GM12878 (cell line): ENCODE measurements at regions not wholly inside any gene's neighbourhood (a gene's known extent, or its start where the extent isn't known, plus 50 kb on each side); places are given as distances from the start of the nearest gene placed in this dataset.

Experiments used
- ATAC-seq: fragments of 200-7000 bp; cut with Tn5 transposase; 3 replicates; pipeline ENCODE4 v1.9.1; 2020; ENCODE audit warnings: mild to moderate bottlenecking, moderate library complexity
- BruUV-seq: library from RNA; stranded (reverse); fragments of 400-500 nt; replicated peaks from 2 replicates; lab custom pipeline; 2021; lab: Mats Ljungman, UMichigan
- CTCF ChIA-PET: fragments of 300-600 bp; sonication (Branson Sonifier 250); formaldehyde crosslinking; extraction: SDS; loops from one replicate; lab custom pipeline; 2021; ENCODE audit warnings: inconsistent platforms; lab: Yijun Ruan, JAX
- POLR2A ChIA-PET: fragments of 350-600 bp; formaldehyde crosslinking; extraction: SDS; loops from one replicate; lab custom pipeline; 2021; ENCODE audit warnings: inconsistent platforms; lab: Charles Lee
- RAD21 ChIA-PET: fragments of 300-600 bp; sonication (Branson Sonifier 250); formaldehyde crosslinking; loops from one replicate; lab custom pipeline; 2023; ENCODE audit warnings: antibody characterized with exemption; ENCODE audit not compliant: unreplicated experiment; lab: Charles Lee
- SMC1A ChIA-PET: fragments of 300-600 bp; sonication (Branson Sonifier 250); formaldehyde crosslinking; loops from one replicate; lab custom pipeline; 2023; ENCODE audit not compliant: unreplicated experiment, uncharacterized antibody; lab: Charles Lee
- DNase-seq: peaks from one replicate; pipeline ENCODE4 v3.0.0-alpha.2; 2011; ENCODE audit warnings: low read depth, low spot score
- FAIRE-seq: peaks from 3 replicates; lab custom pipeline; 2011; peaks lifted over from hg19 to GRCh38; lab: Jason Lieb, UNC
- H2AFZ ChIP-seq: 2 replicates; pipeline ENCODE4 v1.6.0; 2011; ENCODE audit warnings: low read depth, low read length, control low read depth; ENCODE audit not compliant: control insufficient read depth
- H3K27ac ChIP-seq: 2 replicates; pipeline ENCODE4 v1.5.1; 2011; ENCODE audit warnings: control low read depth; ENCODE audit not compliant: control insufficient read depth, insufficient read depth
- H3K27me3 ChIP-seq, 2 experiments: replicated peaks in 1 of 2; 2 replicates each; pipeline versions ENCODE4 v1.6.0 to v1.6.1; 2011; ENCODE audit warnings: low read length in 1 of 2; ENCODE audit not compliant: control insufficient read depth in 2 of 2, insufficient read depth in 2 of 2
- H3K36me3 ChIP-seq, 2 experiments: 2 replicates each; pipeline ENCODE4 v1.5.1; 2011; ENCODE audit warnings: low read length in 1 of 2; ENCODE audit not compliant: control insufficient read depth in 2 of 2, insufficient read depth in 2 of 2
- H3K4me1 ChIP-seq: 2 replicates; pipeline ENCODE4 v1.6.1; 2011; ENCODE audit warnings: mild to moderate bottlenecking, low read length, moderate library complexity, mixed read lengths; ENCODE audit not compliant: control insufficient read depth, insufficient read depth
- H3K4me2 ChIP-seq: 2 replicates; pipeline ENCODE4 v1.6.0; 2011; ENCODE audit warnings: control low read depth; ENCODE audit not compliant: control insufficient read depth, insufficient read depth
- H3K4me3 ChIP-seq: fragments of 200-600 bp; sonication (generic); 2 replicates; pipeline ENCODE4 v1.5.1; 2016
- H3K79me2 ChIP-seq: 2 replicates; pipeline ENCODE4 v1.6.0; 2011; ENCODE audit warnings: low read length; ENCODE audit not compliant: control insufficient read depth, insufficient read depth
- H3K9ac ChIP-seq: 2 replicates; pipeline ENCODE4 v1.8.0; 2011; ENCODE audit warnings: low read length, control low read depth, mixed read lengths; ENCODE audit not compliant: control insufficient read depth, insufficient read depth
- H3K9me3 ChIP-seq: replicated peaks from 3 replicates; pipeline ENCODE4 v1.5.1; 2011; ENCODE audit warnings: mild to moderate bottlenecking, low read length; ENCODE audit not compliant: control insufficient read depth, insufficient read depth
- H4K20me1 ChIP-seq: 2 replicates; pipeline ENCODE4 v1.6.0; 2011; ENCODE audit not compliant: control insufficient read depth, insufficient read depth
- ASH2L ChIP-seq: fragments of 300-600, 200-600 bp; sonication (generic); IDR thresholded peaks from 2 replicates; pipeline ENCODE4 v1.6.1; 2017; ENCODE audit warnings: low read depth, mild to moderate bottlenecking, borderline replicate concordance
- MYB ChIP-seq: fragments of 150-350 bp; IDR thresholded peaks from 2 replicates; pipeline ENCODE4 v1.6.1; 2014; ENCODE audit warnings: mild to moderate bottlenecking, low read depth, low read length, borderline replicate concordance
- WGBS: methylation state at CpG from one replicate; pipeline ENCODE4 v1.1.6; 2016; ENCODE audit warnings: low lambda C conversion rate; ENCODE audit not compliant: insufficient replicate concordance, insufficient coverage; ENCODE audit errors: missing lambda C conversion rate; 5-methylcytosine and 5-hydroxymethylcytosine counted together
- in situ Hi-C: fragments of 300-500 bp; cut with MboI; formaldehyde crosslinking; loops from 9 replicates; pipeline ENCODE4 v1.14.3; 2018; ENCODE audit warnings: mixed read lengths
- intact Hi-C: fragments of 100-400 bp; cut with micrococcal nuclease; formaldehyde crosslinking; loops from one replicate; pipeline ENCODE4 v1.14.2; 2022; ENCODE audit not compliant: unreplicated experiment
- TF ChIP-seq, protein P1 (sequence below): fragments of 450-650 bp; formaldehyde crosslinking; IDR thresholded peaks from 2 replicates; pipeline ENCODE4 v1.5.0; 2022; ENCODE audit warnings: mild to moderate bottlenecking, missing genetic modification characterization

DNA sequence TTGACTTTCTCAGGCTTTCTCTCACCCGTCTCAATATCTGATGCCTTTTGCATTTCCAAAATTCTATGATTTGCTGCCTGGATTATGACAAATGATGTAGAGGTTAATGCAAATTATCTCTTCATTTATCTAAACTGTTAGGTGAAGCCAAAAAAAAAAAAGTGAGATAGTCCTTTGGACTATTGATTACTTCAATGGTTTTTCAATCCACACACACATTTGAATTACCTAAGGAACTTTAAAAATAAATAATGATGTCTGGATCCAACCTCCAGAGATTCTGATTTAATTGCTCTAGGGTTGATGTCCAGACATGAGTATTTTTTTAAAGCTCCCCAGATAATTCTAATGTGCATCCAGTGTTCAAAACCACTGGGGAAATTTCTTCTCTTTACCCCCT lies 379.4 kb downstream of the SPATA31D1 start:
- TF ChIP-seq, protein P1, sequence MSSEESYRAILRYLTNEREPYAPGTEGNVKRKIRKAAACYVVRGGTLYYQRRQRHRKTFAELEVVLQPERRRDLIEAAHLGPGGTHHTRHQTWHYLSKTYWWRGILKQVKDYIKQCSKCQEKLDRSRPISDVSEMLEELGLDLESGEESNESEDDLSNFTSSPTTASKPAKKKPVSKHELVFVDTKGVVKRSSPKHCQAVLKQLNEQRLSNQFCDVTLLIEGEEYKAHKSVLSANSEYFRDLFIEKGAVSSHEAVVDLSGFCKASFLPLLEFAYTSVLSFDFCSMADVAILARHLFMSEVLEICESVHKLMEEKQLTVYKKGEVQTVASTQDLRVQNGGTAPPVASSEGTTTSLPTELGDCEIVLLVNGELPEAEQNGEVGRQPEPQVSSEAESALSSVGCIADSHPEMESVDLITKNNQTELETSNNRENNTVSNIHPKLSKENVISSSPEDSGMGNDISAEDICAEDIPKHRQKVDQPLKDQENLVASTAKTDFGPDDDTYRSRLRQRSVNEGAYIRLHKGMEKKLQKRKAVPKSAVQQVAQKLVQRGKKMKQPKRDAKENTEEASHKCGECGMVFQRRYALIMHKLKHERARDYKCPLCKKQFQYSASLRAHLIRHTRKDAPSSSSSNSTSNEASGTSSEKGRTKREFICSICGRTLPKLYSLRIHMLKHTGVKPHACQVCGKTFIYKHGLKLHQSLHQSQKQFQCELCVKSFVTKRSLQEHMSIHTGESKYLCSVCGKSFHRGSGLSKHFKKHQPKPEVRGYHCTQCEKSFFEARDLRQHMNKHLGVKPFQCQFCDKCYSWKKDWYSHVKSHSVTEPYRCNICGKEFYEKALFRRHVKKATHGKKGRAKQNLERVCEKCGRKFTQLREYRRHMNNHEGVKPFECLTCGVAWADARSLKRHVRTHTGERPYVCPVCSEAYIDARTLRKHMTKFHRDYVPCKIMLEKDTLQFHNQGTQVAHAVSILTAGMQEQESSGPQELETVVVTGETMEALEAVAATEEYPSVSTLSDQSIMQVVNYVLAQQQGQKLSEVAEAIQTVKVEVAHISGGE: no peak
- TF ChIP-seq MYB (no peak), ASH2L (no peak)
- Histone ChIP-seq H3K4me2 (no peak overlapping the region), H4K20me1 (no peaks in the 10 kb centered on the region), H3K27ac (no peak overlapping the region), H3K79me2 (no peaks in the 10 kb centered on the region), H3K36me3 (no peaks in the 10 kb centered on the region), H3K9me3 (no peaks in the 10 kb centered on the region), H3K27me3 (no peaks in the 10 kb centered on the region), H2AFZ (no peak overlapping the region), H3K4me3 (no peak overlapping the region), H3K4me1 (no peaks in the 10 kb centered on the region), H3K9ac (no peak overlapping the region)
- WGBS: 0% methylated on average over 1 of the region's 1 CpG
- intact Hi-C loops (no loop called here), in situ Hi-C loops (no loop called here)
- DNase-seq: no peak
- ATAC-seq: no peak
- ChIA-PET CTCF (no interaction called here), RAD21 (no interaction called here), SMC1A (no interaction called here), POLR2A (no interaction called here)
- no peak for FAIRE-seq
- BruUV-seq: no TSS peak
